PC-3 (cell line): ENCODE measurements at regions not wholly inside any gene's neighbourhood (a gene's known extent, or its start where the extent isn't known, plus 50 kb on each side); places are given as distances from the start of the nearest gene placed in this dataset.

Experiments used
- ATAC-seq: fragments of 200-7000 bp; cut with Tn5 transposase; 2 replicates; pipeline ENCODE4 v1.9.1; 2020; ENCODE audit warnings: mild to moderate bottlenecking, moderate library complexity
- BruUV-seq: library from RNA; stranded (reverse); fragments of 400-500 nt; replicated peaks from 2 replicates; lab custom pipeline; 2021; lab: Mats Ljungman, UMichigan
- CTCF ChIA-PET: fragments of 300-600 bp; sonication (Branson Sonifier 250); formaldehyde crosslinking; loops from one replicate; lab custom pipeline; 2022; ENCODE audit warnings: antibody characterized with exemption; lab: Charles Lee
- POLR2A ChIA-PET: fragments of 300-600 bp; sonication (Branson Sonifier 250); formaldehyde crosslinking; loops from one replicate; lab custom pipeline; 2022; ENCODE audit warnings: antibody characterized with exemption; ENCODE audit not compliant: unreplicated experiment; lab: Charles Lee
- DNase-seq: peaks from one replicate; pipeline ENCODE4 v3.0.0-alpha.2; 2015
- H2AFZ ChIP-seq: fragments of 300-600 bp; sonication (generic); 2 replicates; pipeline ENCODE4 v1.6.0; 2016; ENCODE audit warnings: antibody characterized with exemption, low read length
- H3F3A ChIP-seq: fragments of 300-600 bp; sonication (generic); one replicate; pipeline ENCODE4 v1.6.0; 2017; ENCODE audit warnings: antibody characterized with exemption, low read length, control low read depth, mild to moderate bottlenecking; ENCODE audit not compliant: unreplicated experiment
- H3K27ac ChIP-seq: fragments of 300-600 bp; sonication (generic); 2 replicates; pipeline ENCODE4 v1.5.1; 2016; ENCODE audit warnings: mild to moderate bottlenecking, low read length
- H3K27me3 ChIP-seq: fragments of 300-600 bp; sonication (generic); 2 replicates; pipeline ENCODE4 v1.6.1; 2016; ENCODE audit warnings: low read length, mixed read lengths
- H3K36me3 ChIP-seq: fragments of 300-600 bp; sonication (generic); 2 replicates; pipeline ENCODE4 v1.6.1; 2016; ENCODE audit warnings: low read depth, mixed run types, low read length, mixed read lengths
- H3K4me1 ChIP-seq: fragments of 300-600 bp; sonication (generic); 2 replicates; pipeline ENCODE4 v1.5.1; 2016; ENCODE audit warnings: low read length; ENCODE audit not compliant: insufficient read depth
- H3K4me2 ChIP-seq: fragments of 300-600 bp; sonication (generic); 2 replicates; pipeline ENCODE4 v1.6.0; 2016; ENCODE audit warnings: low read length
- H3K4me3 ChIP-seq: fragments of 300-600 bp; sonication (generic); 2 replicates; pipeline ENCODE4 v1.5.1; 2016; ENCODE audit warnings: mild to moderate bottlenecking, low read length, mixed read lengths
- H3K79me2 ChIP-seq: fragments of 300-600 bp; sonication (generic); 2 replicates; pipeline ENCODE4 v1.6.1; 2017; ENCODE audit warnings: low read length, mixed read lengths
- H3K9ac ChIP-seq: fragments of 300-600 bp; sonication (generic); 2 replicates; pipeline ENCODE4 v1.6.0; 2016; ENCODE audit warnings: mild to moderate bottlenecking, low read length
- H3K9me2 ChIP-seq: fragments of 300-600 bp; sonication (generic); replicated peaks from 2 replicates; pipeline ENCODE4 v1.6.1; 2016; ENCODE audit warnings: mixed run types, low read length, mixed read lengths
- H3K9me3 ChIP-seq: fragments of 300-600 bp; sonication (generic); 2 replicates; pipeline ENCODE4 v1.6.1; 2016; ENCODE audit warnings: low read length, mixed read lengths
- H4K20me1 ChIP-seq: fragments of 300-600 bp; sonication (generic); 2 replicates; pipeline ENCODE4 v1.6.1; 2016; ENCODE audit warnings: low read length, mixed read lengths
- CTCF ChIP-seq: fragments of 300-600 bp; sonication (generic); conservative IDR thresholded peaks from 2 replicates; pipeline ENCODE4 v1.5.1; 2017; ENCODE audit warnings: antibody characterized with exemption, low read depth, mild to moderate bottlenecking, low read length
- EZH2 ChIP-seq: fragments of 300-600 bp; sonication (generic); IDR thresholded peaks from one replicate; pipeline ENCODE4 v1.6.1; 2017; ENCODE audit warnings: antibody characterized with exemption, mild to moderate bottlenecking, low read length; ENCODE audit not compliant: unreplicated experiment
- EZH2phosphoT487 ChIP-seq: fragments of 300-600 bp; sonication (generic); IDR thresholded peaks from 2 replicates; pipeline ENCODE4 v1.6.1; 2018; ENCODE audit warnings: mild to moderate bottlenecking, antibody characterized with exemption, low read length, borderline replicate concordance
- intact Hi-C: fragments of 100-400 bp; cut with micrococcal nuclease; formaldehyde crosslinking; loops from 2 replicates; pipeline ENCODE4 v1.9.0; 2023

GRCh38 chr22:34971456-34971855 lies 94.5 kb upstream of the ISX start:
- H3K79me2 ChIP-seq = no peaks in the 10 kb centered on the region
- ATAC-seq (no peak), DNase-seq (no peak)
- H4K20me1 ChIP-seq = no peaks in the 10 kb centered on the region
- ChIA-PET CTCF (no interaction called here), POLR2A (no interaction called here)
- BruUV-seq = no TSS peak
- no peak overlapping the region for H2AFZ ChIP-seq
- H3K36me3 ChIP-seq = no peaks in the 10 kb centered on the region
- H3K4me2 ChIP-seq = no peak overlapping the region
- H3K4me1 ChIP-seq = no peaks in the 10 kb centered on the region
- H3K9me3 ChIP-seq = no peaks in the 10 kb centered on the region
- H3K4me3 ChIP-seq = no peak overlapping the region
- no peak overlapping the region for H3K9ac ChIP-seq
- no peaks in the 10 kb centered on the region for H3F3A ChIP-seq
- intact Hi-C loops = no loop called here
- no peak overlapping the region for H3K27ac ChIP-seq
- no peaks in the 10 kb centered on the region for H3K9me2 ChIP-seq
- no peaks in the 10 kb centered on the region for H3K27me3 ChIP-seq
- TF ChIP-seq CTCF = no peak
- no peak for TF ChIP-seq EZH2phosphoT487
- no peak for TF ChIP-seq EZH2

GRCh38 chr22:34972191-34972897 lies 93.6 kb upstream of the ISX start:
- Histone ChIP-seq H3F3A (no peaks in the 10 kb centered on the region), H2AFZ (no peak overlapping the region), H3K27ac (no peak overlapping the region), H4K20me1 (no peaks in the 10 kb centered on the region), H3K4me3 (no peak overlapping the region), H3K9ac (no peak overlapping the region), H3K9me2 (no peaks in the 10 kb centered on the region), H3K9me3 (no peaks in the 10 kb centered on the region), H3K36me3 (no peaks in the 10 kb centered on the region), H3K79me2 (no peaks in the 10 kb centered on the region), H3K27me3 (no peaks in the 10 kb centered on the region), H3K4me2 (no peak overlapping the region), H3K4me1 (no peaks in the 10 kb centered on the region)
- no TSS peak for BruUV-seq
- intact Hi-C loops = no loop called here
- CTCF ChIA-PET = no interaction called here
- no peak for TF ChIP-seq EZH2phosphoT487
- no peak for TF ChIP-seq EZH2
- no peak for TF ChIP-seq CTCF
- ATAC-seq (no peak), DNase-seq (no peak)
- POLR2A ChIA-PET = no interaction called here

- Histone ChIP-seq H4K20me1 (no peaks in the 10 kb centered on the region), H3F3A (no peaks in the 10 kb centered on the region), H3K27ac (no peak overlapping the region), H3K9ac (no peak overlapping the region), H3K4me2 (no peak overlapping the region), H3K4me1 (no peaks in the 10 kb centered on the region), H3K79me2 (no peaks in the 10 kb centered on the region), H3K27me3 (no peaks in the 10 kb centered on the region), H3K9me2 (no peaks in the 10 kb centered on the region), H3K4me3 (no peak overlapping the region), H3K9me3 (no peaks in the 10 kb centered on the region), H2AFZ (no peak overlapping the region), H3K36me3 (no peaks in the 10 kb centered on the region)
- ChIA-PET CTCF (no interaction called here), POLR2A (no interaction called here)
- no peak for ATAC-seq
- no TSS peak for BruUV-seq
- intact Hi-C loops = no loop called here
- DNase-seq = no peak
- TF ChIP-seq EZH2phosphoT487 (no peak), CTCF (no peak), EZH2 (no peak)
Measured at GRCh38 chr22:34973016-34973415, 92.9 kb upstream of the ISX start.
